CD14-positive monocyte (primary cell): ENCODE measurements at regions not wholly inside any gene's neighbourhood (a gene's known extent, or its start where the extent isn't known, plus 50 kb on each side); places are given as distances from the start of the nearest gene placed in this dataset.

ENCODE experiments used
- DNase-seq, 3 donors: peaks; one replicate each; pipeline ENCODE4 v3.0.0-alpha.2; 2011 to 2022
- H2AFZ ChIP-seq: 2 replicates; pipeline ENCODE4 v1.6.0; 2012; ENCODE audit warnings: mild to moderate bottlenecking, low read depth, low read length, inconsistent platforms; ENCODE audit not compliant: insufficient read depth, poor library complexity, severe bottlenecking
- H3K27ac ChIP-seq, 2 donors: 1 replicate in 1 of 2; 2 replicates in 1 of 2; pipeline ENCODE4 v1.5.1; 2012 to 2013; ENCODE audit warnings: low read length in 2 of 2, control low read depth in 1 of 2, inconsistent platforms in 1 of 2, low read depth in 1 of 2, mild to moderate bottlenecking in 1 of 2
- H3K27me3 ChIP-seq, 2 donors: one replicate each; pipeline versions ENCODE4 v1.6.0 to v1.6.1; 2011 to 2013; ENCODE audit warnings: low read length in 2 of 2; ENCODE audit not compliant: control insufficient read depth in 2 of 2, insufficient read depth in 2 of 2
- H3K36me3 ChIP-seq, 2 donors: replicated peaks in 1 of 2; 1 replicate in 1 of 2; 2 replicates in 1 of 2; pipeline versions ENCODE4 v1.5.1 to v1.6.1; 2012 to 2013; ENCODE audit warnings: low read length in 2 of 2, control low read depth in 1 of 2, inconsistent platforms in 1 of 2, mild to moderate bottlenecking in 1 of 2; ENCODE audit not compliant: insufficient read depth in 2 of 2, control insufficient read depth in 1 of 2
- H3K4me1 ChIP-seq, 2 donors: 1 replicate in 1 of 2; 2 replicates in 1 of 2; pipeline versions ENCODE4 v1.5.1 to v1.6.1; 2012 to 2013; ENCODE audit warnings: low read length in 2 of 2, control low read depth in 1 of 2, inconsistent platforms in 1 of 2, mild to moderate bottlenecking in 1 of 2, moderate library complexity in 1 of 2; ENCODE audit not compliant: insufficient read depth in 2 of 2, control insufficient read depth in 1 of 2
- H3K4me2 ChIP-seq: replicated peaks from 2 replicates; pipeline ENCODE3; 2012; ENCODE audit warnings: low read length, moderate library complexity, mild to moderate bottlenecking; ENCODE audit not compliant: poor library complexity, severe bottlenecking; ENCODE audit errors: extremely low read depth
- H3K4me3 ChIP-seq, 3 experiments: fragments of 200-600 bp in 1 of 3; sonication (generic) in 1 of 3; replicated peaks in 1 of 3; 1 replicate in 2 of 3; 2 replicates in 1 of 3; pipeline ENCODE4 v1.5.1; 2011 to 2013; ENCODE audit warnings: low read length in 3 of 3, mild to moderate bottlenecking in 3 of 3, control low read depth in 2 of 3, low read depth in 2 of 3, inconsistent platforms in 1 of 3, moderate library complexity in 1 of 3
- H3K79me2 ChIP-seq: 2 replicates; pipeline ENCODE4 v1.6.0; 2012; ENCODE audit warnings: mild to moderate bottlenecking, control low read depth, inconsistent platforms, low read length, moderate library complexity; ENCODE audit not compliant: insufficient read depth
- H3K9ac ChIP-seq: 2 replicates; pipeline ENCODE4 v1.6.0; 2017; ENCODE audit warnings: low read length, mild to moderate bottlenecking; ENCODE audit not compliant: insufficient read depth, poor library complexity, severe bottlenecking
- H3K9me3 ChIP-seq, 2 donors: replicated peaks in 1 of 2; 1 replicate in 1 of 2; 2 replicates in 1 of 2; pipeline versions ENCODE4 v1.5.1 to v1.6.1; 2012 to 2013; ENCODE audit warnings: low read length in 2 of 2, control low read depth in 1 of 2; ENCODE audit not compliant: control insufficient read depth in 1 of 2, insufficient read depth in 1 of 2
- H4K20me1 ChIP-seq: 2 replicates; pipeline ENCODE4 v1.6.0; 2012; ENCODE audit warnings: mild to moderate bottlenecking, low read length, control low read depth, moderate library complexity; ENCODE audit not compliant: insufficient read depth
- H3K27ac Mint-ChIP-seq, 7 donors: one replicate each; pipeline ENCODE4 v1.8.0; 2020; ENCODE audit warnings: mild to moderate bottlenecking in 7 of 7, mixed read lengths in 7 of 7, moderate library complexity in 6 of 7, inconsistent platforms in 2 of 7
- H3K27me3 Mint-ChIP-seq, 3 donors: one replicate each; pipeline ENCODE4 v1.8.0; 2021 to 2022; ENCODE audit warnings: low read depth in 3 of 3, mild to moderate bottlenecking in 3 of 3, mixed read lengths in 3 of 3, moderate library complexity in 3 of 3, inconsistent platforms in 1 of 3
- H3K36me3 Mint-ChIP-seq, 2 donors: one replicate each; pipeline ENCODE4 v1.8.0; 2020; ENCODE audit warnings: mixed read lengths in 2 of 2, inconsistent platforms in 1 of 2, mild to moderate bottlenecking in 1 of 2
- H3K4me1 Mint-ChIP-seq: one replicate; pipeline ENCODE4 v1.8.0; 2020; ENCODE audit warnings: mild to moderate bottlenecking, mixed read lengths
- H3K4me3 Mint-ChIP-seq, 2 donors: one replicate each; pipeline ENCODE4 v1.8.0; 2020; ENCODE audit warnings: mild to moderate bottlenecking in 2 of 2, mixed read lengths in 2 of 2, moderate library complexity in 1 of 2
- H3K9me3 Mint-ChIP-seq, 7 donors: one replicate each; pipeline ENCODE4 v1.8.0; 2020 to 2022; ENCODE audit warnings: mixed read lengths in 7 of 7, mild to moderate bottlenecking in 6 of 7, moderate library complexity in 6 of 7, inconsistent platforms in 2 of 7
- CTCF ChIP-seq: fragments of 200-600 bp; IDR thresholded peaks from one replicate; pipeline ENCODE4 v1.8.0; 2022; ENCODE audit warnings: antibody characterized with exemption, mild to moderate bottlenecking
- WGBS: methylation state at CpG from one replicate; pipeline ENCODE4 v1.1.5; 2013; ENCODE audit warnings: missing lambda C conversion rate; ENCODE audit not compliant: insufficient coverage; 5-methylcytosine and 5-hydroxymethylcytosine counted together
- intact Hi-C, 2 donors: fragments of 100-400 bp; cut with micrococcal nuclease; formaldehyde crosslinking; loops; one replicate each; pipeline versions ENCODE4 v1.15.0 to v1.15.1; 2023

GRCh38 chr18:28363124-28363523 lies 186.2 kb upstream of the CDH2 start:
- Histone ChIP-seq H3K4me3 (no peak overlapping the region), H3K27me3 (no peaks in the 10 kb centered on the region), H3K9ac (no peak overlapping the region), H3K27ac (no peak overlapping the region), H4K20me1 (no peaks in the 10 kb centered on the region), H2AFZ (no peak overlapping the region), H3K4me1 (no peaks in the 10 kb centered on the region), H3K79me2 (no peaks in the 10 kb centered on the region), H3K9me3 (peaks cover 0 to 3% of the 10 kb centered on the region in 2 donors), H3K4me2 (no peak overlapping the region), H3K36me3 (no peaks in the 10 kb centered on the region)
- Mint-ChIP-seq H3K36me3 (no peaks in the 10 kb centered on the region), H3K9me3 (peaks cover 0 to 13% (median 2%) of the 10 kb centered on the region in 7 donors), H3K27ac (no peak overlapping the region), H3K4me1 (no peaks in the 10 kb centered on the region), H3K27me3 (no peaks in the 10 kb centered on the region), H3K4me3 (no peak overlapping the region)
- intact Hi-C loops = no loop called here
- no peak for DNase-seq
- WGBS = 93% methylated on average over 4 of the region's 8 CpGs
- no peak for TF ChIP-seq CTCF

- no peak overlapping the region for H2AFZ ChIP-seq
- no peak overlapping the region for H3K4me3 ChIP-seq
- no peak overlapping the region for H3K9ac ChIP-seq
- H3K4me1 Mint-ChIP-seq = no peaks in the 10 kb centered on the region
- no peaks in the 10 kb centered on the region for H3K27me3 Mint-ChIP-seq
- H3K4me3 Mint-ChIP-seq = no peak overlapping the region
- WGBS = 81% methylated on average over 3 of the region's 4 CpGs
- H3K4me1 ChIP-seq = no peaks in the 10 kb centered on the region
- no peak overlapping the region for H3K4me2 ChIP-seq
- H3K9me3 ChIP-seq = peaks cover 0 to 3% of the 10 kb centered on the region in 2 donors
- H3K27me3 ChIP-seq = no peaks in the 10 kb centered on the region
- no peak overlapping the region for H3K27ac ChIP-seq
- H3K9me3 Mint-ChIP-seq = peaks cover 0 to 12% (median 2%) of the 10 kb centered on the region in 7 donors
- no peaks in the 10 kb centered on the region for H4K20me1 ChIP-seq
- H3K36me3 Mint-ChIP-seq = no peaks in the 10 kb centered on the region
- intact Hi-C loops = no loop called here
- DNase-seq = no peak
- H3K27ac Mint-ChIP-seq = no peak overlapping the region
- H3K36me3 ChIP-seq = no peaks in the 10 kb centered on the region
- TF ChIP-seq CTCF = no peak
- no peaks in the 10 kb centered on the region for H3K79me2 ChIP-seq
These were observed 182.2 kb upstream of the CDH2 start for GRCh38 chr18:28359176-28359575.
